ENCODE measurements at regions not wholly inside any gene's neighbourhood (a gene's known extent, or its start where the extent isn't known, plus 50 kb on each side); places are given as distances from the start of the nearest gene placed in this dataset.

- DNase-seq (ENCODE audit: low read depth): no peak
Observed at GRCh38 chr10:10813656-10814055, 204.0 kb upstream of the CELF2 start.

DNA sequence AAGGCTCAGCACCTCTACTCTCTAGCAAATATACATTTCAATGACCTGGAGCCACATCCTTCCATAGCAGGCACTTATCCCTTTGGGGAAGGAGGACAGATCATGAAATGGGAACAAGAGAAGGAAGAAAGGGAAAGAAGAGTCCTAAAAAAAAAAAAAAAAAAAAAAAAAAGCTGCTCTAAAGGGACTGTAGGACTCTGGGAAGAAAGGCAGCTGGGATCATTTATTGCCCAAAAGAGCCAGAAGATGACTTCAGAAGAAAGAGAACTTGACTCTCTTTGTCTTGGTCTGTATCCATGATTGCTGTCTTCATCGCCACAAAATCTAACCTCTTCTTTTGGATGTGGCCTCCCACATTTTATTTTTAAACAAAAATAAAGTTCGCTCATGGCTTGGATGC lies 203.6 kb upstream of the CELF2 start:
- DNase-seq (ENCODE audit: low read depth): no peak

DNA sequence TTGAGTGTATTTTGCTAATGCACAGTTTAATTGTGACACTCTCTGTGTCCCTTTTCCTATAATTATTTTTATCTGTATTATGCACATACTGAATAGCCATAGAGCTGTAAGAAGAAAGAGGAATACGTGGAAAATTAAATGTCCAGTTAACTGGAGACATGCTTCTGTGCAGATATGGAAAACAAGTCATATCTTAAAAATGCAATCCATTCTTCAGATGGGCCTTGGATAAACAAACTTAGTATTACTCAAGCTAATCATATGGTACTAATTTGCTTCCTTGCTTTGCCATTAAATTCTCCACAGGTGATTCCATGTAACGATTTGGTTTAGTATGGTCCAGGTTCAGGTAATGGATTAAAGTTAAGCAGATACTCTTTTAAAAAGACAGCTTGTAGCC lies 201.2 kb upstream of the CELF2 start:
- DNase-seq (ENCODE audit: low read depth): no peak

- DNase-seq (ENCODE audit: low read depth): no peak
Observed at GRCh38 chr10:10817609-10818008, 200.1 kb upstream of the CELF2 start.

DNA sequence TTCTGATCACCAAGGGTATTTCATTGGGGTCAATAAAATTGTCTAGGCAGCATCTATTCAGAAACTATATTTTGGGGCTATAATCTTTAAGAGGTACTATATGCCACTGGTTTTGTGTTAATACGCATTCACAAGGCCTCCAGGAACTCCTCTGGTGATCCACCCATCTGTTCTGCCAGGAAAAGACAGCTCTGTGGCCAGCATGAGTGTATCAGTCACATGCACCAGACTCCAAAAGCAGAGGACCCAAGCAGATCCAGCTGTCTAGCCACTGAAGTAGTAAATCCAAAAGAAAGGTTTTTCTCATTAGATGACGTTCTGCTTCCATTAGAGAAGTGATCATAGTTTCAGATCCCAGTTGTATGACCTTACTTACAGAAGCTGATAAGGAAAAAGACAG lies 199.6 kb upstream of the CELF2 start:
- DNase-seq (ENCODE audit: low read depth): no peak

- no peak for DNase-seq (ENCODE audit: low read depth)
Observed at GRCh38 chr10:10819206-10819856, 198.3 kb upstream of the CELF2 start.

DNA sequence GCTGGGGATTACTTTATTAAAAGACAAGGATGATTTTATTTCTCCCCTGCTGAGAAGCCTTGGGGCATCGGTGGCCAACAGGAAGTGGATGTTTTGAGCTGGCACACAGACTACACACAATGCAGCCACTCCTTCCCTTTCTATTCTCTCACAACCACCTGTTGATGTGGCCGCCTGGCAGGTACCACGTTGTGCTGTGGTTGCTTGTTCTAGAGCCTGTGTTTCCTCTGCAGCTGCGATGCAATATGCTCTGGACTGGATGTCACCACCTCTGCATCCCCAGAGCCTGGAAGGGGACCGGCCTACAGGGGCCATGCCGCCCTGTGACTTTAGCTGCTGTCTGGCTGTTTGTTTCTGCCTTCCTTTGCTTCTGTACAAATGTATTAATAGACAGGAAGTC lies 195.7 kb upstream of the CELF2 start:
- no peak for DNase-seq (ENCODE audit: low read depth)

DNA sequence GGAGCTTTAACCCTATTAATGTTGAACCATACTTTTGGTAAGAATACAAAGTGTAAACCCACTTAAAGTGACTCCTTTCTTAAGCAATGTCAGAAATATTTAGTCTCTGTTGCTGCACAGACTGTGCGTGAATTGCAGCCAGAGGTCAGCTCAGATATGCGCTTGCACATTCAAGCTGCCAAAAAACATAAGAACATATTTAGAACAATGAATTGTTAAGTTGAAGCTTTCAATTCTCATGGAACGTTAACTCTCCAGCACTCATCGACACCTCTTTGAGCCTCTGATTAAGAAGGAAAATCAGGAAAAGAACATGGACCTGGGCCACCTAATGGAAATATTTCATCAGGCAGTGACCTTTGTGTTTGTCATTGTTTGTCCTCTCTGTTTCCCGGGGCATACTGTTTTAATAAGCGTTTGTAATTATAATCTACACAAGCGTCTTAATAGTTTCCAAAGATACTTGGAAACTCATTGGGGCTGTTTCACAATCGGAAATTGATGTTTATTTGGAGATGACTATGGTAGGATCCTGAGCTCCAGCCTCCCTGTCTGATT lies 193.0 kb upstream of the CELF2 start:
- no peak for DNase-seq (ENCODE audit: low read depth)

DNA sequence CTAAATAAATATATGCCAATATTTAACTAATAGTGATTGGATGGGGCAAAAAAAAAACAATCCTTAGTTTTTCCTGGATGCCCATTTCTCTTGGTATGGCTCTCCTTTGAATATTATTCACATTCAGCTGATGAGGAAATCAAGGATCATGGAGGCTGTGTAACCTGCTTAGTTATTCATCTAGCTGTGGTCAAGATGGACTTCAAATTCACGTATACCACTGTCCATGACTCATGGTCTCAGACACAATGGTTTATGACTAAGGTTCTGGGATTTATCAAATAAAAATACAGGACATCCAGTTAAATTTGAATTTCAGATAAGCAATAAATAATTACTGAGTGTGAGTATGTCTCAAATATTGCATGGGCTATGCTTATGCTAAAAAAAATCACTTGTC lies 191.5 kb upstream of the CELF2 start:
- DNase-seq (ENCODE audit: low read depth): no peak

- no peak for DNase-seq (ENCODE audit: low read depth)
Observed at GRCh38 chr10:10828623-10829022, 189.0 kb upstream of the CELF2 start.

DNA sequence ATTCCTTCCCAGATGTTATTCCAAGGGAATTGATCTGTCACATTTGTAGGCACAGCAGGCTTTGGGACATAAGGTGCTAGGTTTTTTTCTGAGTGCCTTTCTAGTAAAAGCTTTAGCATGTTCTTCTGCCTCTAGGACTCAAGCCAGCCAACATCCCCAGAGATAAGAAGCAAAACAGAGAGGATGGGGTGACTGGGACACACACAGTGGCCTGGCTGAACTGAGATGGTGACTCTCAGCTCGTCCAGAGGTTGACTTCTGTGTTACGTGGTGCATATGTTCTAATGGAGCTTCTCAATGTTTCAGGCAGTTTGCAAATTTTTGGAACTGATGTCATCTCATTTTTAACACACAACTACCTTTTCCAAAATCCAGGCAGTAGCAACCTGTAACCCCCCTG lies 188.1 kb upstream of the CELF2 start:
- no peak for DNase-seq (ENCODE audit: low read depth)

DNA sequence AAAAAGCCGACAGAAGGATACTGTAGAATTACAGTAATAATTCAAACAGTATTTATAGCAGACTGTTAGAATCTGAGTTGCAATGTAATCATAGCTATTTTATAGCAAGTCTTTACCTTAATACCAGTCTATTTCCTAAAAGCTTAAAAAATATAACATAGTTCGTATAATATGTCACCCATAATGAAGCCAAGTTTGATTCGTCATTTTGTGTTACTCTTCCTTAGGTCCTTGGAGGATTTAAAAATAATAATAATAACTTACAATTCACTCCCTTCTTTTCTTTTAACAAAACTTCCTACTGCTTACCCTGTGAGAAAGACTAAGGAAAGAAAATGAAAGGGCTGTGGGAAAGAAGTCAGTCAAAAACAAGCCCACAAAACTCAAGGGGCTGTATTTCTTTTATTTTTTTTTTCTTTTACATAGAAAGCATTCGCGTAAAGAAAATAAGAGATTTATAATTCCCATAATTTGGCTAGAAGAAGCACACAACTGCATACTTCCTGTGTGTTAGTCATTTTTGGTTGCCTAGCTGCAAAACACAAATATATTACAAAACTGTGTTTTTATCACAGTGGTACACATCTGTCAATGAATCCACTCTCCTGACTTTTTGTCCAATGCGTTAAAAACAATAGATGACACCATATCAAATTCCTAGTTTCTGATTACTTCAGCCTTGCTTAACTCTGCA lies 187.2 kb upstream of the CELF2 start:
- no peak for DNase-seq (ENCODE audit: low read depth)

DNA sequence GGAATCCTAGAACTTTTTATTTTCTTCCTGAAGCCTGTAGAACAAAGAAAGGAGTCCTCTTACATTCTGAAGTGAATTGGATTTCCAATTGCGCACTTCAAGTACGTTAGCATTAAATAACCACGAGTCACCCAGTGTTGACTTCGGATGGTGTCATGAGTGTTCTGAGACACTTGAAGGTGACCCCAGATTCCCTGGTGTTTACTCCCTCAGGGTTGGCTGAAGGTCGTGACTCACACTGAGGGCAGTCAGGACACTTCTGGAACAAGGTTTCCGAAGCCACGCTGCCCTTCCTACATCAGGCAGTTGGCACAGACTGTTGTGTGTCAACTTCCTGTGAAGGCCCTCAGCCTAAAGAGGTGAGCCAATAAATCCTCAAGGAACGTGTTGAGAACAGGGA lies 186.6 kb upstream of the CELF2 start:
- DNase-seq (ENCODE audit: low read depth): no peak

DNA sequence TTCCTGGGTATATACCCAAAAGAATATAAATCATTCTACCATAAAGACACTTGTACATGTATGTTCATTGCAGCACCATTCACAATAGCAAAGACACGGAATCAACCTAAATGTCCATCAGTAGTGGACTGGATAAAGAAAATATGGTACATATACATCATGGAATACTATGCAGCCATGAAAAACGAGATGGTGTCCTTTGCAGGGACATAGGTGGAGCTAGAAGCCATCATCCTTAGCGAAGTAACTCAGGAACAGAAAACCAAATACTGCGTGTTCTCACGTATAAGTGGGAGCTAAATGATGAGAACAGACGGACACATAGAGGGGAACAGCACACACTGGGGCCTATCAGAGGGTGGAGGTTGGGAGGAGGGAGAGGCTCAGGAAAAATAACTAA lies 183.7 kb upstream of the CELF2 start:
- no peak for DNase-seq (ENCODE audit: low read depth)

- no peak for DNase-seq (ENCODE audit: low read depth)
Observed at GRCh38 chr10:10844251-10844650, 173.4 kb upstream of the CELF2 start.

GRCh38 chr10:10845185-10845584 lies 172.5 kb upstream of the CELF2 start:
- DNase-seq (ENCODE audit: low read depth): no peak

- DNase-seq (ENCODE audit: low read depth): no peak
Observed at GRCh38 chr10:10845826-10846503, 171.7 kb upstream of the CELF2 start.

DNA sequence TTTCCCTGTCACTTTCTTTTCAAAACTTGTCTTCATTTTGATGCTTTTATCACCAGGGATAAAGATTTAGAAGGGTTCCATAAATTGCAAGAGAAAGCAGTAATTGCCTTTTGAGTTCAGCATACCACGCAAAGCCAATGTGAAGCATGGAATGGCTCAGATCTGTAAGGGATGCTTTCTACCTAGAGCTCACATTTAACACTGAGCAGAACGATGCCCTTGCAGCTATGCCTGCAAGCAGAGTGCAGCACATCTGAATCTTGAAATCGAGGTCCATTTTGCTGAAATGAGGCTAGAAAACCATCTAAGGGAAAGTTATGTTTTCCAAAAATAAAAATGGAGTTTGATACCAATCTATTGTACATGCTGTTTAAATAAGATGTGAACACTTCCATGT lies 171.2 kb upstream of the CELF2 start:
- DNase-seq (ENCODE audit: low read depth): no peak

- DNase-seq (ENCODE audit: low read depth): no peak
Observed at GRCh38 chr10:10847387-10847786, 170.3 kb upstream of the CELF2 start.

DNA sequence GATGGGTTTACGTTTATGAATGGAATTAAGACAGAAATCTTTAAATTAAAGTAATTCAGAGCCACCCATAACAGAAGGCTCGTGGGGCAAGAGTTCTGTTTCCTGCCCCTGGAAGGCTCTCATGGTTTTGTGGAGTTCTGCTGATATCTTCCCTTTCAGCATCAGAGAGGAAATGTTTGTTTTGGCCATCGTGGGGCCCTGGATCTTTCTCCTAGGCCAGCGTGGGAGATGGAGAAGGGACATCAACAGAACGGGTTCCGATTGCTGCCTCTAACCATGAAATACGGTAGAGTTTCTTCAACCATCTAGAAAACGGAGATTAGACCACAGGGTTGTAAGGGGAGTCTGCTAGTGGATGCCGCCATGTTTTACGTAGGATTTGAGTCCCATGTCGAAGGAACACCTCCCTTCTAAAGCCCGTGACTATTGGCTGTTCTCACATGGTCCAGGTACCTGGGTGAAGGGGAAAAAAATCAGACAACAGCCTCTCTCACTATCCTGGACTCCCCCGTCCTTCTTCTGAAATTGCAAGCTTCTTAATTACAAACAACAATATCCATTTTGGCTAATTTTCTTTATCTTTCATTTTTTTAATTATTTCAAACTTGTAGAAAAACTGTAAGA lies 169.1 kb upstream of the CELF2 start:
- DNase-seq (ENCODE audit: low read depth): no peak

DNA sequence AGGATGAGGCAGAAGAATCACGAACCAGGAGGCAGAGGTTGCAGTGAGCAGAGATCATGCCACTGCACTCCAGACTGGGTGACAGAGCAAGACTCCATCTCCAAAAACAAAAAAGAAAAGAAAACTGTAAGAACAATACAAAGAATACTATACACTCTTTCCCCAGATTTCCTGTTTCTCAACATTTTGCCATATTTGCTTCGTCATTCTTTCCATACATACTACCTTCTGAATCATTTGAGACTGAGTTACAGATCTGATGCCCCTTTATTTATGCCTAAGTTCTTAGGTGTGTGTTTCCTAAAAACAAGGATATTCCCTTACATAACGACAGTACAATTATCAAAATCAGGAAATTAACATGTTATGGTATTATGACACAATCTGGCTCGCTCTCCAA lies 168.4 kb upstream of the CELF2 start:
- no peak for DNase-seq (ENCODE audit: low read depth)

DNA sequence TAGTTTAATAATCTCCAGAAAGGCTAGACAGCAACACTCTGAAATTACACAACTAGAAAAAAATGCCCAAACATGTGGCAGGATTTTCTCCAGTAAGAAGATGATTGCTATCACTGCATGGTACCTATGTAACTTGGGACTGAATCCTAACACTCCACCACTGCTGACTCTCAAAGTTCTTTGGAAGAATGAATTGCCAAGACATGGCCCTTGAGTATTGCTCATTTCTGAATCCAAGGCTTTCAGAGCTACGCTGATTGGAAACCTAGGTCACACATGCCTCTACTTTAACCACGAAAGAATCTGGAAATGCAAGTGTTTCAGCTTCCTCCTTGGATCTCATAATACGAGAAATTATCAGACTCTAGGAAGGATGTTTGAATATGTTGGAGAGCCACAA lies 167.5 kb upstream of the CELF2 start:
- no peak for DNase-seq (ENCODE audit: low read depth)

DNA sequence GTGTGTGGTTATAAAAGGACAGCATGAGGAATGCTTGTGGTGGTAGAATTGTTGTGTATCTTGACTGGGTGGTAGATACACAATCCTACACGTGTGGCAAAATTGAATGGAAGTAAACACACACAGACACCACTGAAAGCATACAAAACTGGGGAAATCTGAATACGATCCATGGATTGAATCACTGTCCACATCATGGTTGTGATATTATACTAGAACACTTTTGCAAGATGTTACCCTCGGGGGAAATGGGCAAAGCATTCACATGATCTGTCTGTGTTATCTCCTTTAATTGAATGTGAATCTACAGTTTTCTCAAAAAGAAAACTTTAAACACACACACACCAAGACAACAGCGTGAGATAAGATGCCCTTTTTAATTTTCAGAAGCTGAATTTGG lies 165.2 kb upstream of the CELF2 start:
- no peak for DNase-seq (ENCODE audit: low read depth)
